ENCODE measurements at regions not wholly inside any gene's neighbourhood (a gene's known extent, or its start where the extent isn't known, plus 50 kb on each side); places are given as distances from the start of the nearest gene placed in this dataset.
"Not testable (repeated sequence)": the region's sequence is repeated elsewhere in the genome, so short reads cannot be mapped to it uniquely, and the experiment has no call there.

DNA sequence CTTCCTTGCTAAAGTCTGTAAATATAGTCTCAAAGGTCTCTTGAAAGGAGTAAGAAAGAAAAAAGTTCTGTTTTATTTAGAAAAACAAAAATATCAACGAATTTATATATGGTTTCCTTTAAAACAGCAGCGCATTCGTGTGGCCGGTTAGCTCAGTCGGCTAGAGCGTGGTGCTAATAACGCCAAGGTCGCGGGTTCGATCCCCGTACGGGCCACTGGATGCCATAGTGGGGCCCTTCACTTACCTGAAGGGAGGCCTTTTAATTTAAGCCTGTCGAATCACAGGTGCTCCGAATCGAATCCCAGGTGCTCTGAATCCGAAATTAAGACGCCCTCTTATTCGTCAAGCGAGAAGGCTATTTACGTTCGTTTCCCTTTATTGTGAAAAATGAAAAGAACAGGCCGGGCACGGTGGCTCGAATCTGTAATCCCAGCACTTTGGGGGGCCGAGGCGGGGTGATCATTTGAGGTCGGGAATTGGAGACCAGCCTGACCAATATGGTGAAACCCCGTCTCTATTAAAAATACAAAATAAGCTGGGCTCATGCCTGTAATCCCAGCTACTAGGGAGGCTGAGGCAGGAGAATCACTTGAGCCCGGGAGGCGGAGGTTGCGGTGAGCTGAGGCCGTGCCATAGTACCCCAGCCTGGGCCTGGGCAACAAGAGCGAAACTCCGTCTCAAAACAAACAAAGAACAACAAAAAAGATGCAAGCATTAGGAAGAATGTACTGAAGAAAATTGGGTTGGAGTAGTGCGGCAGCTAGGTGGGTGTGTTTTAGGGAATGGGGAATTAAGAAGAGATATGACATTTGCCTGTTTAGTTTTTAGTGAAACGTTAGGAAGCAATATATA is 195.8 kb upstream of the ZNF184 start:
- peak; percentile 78 to 83 for DNase-seq

DNA sequence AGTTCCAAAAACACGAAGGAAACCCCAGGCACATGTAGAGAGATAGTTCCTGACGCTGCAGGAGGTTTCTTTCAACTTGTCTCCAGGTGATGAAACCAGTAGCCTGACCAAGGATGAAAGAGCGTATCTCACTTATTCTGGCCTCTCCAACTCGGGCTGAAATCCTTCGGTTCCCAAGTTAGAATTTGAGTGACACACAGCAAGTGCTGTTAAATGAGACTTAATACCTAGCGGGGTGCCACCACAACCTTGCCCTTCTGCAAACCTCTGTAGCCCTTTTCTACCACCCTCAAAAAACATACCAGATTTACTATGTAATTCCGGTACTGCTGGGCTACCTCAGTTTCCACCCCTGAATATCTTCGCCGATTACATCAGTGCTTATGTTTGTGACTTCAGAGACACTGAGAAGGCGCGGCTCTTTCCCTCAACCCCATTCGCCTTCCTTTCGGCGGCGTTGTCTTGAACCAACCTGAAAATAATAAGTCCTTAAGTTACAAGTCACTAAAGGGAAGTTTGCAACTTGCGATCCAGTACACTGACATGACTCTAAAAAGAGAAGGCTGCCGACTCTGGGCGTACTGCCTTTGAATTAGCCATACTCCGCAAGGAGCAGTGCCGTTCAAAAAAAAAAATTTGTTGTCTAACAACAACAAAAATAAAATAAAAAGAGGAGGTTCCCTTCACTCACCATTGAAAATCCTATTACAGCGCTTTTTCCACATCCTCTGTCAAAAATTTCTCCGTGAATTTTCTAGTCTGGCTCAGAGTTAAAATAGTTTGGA is 194.9 kb upstream of the ZNF184 start:
- DNase-seq, result no peak

GRCh38 chr6:27667016-27667656 is 194.2 kb upstream of the ZNF184 start:
- no peak for DNase-seq

GRCh38 chr6:27662769-27663168 is 189.9 kb upstream of the ZNF184 start:
- no peak for DNase-seq

GRCh38 chr6:27662212-27662611 is 189.3 kb upstream of the ZNF184 start:
- DNase-seq, result not testable (repeated sequence)

- DNase-seq, result not testable (repeated sequence)
Observed at GRCh38 chr6:27653143-27653825, 180.4 kb upstream of the ZNF184 start.

- no peak for DNase-seq
Observed at GRCh38 chr6:27651371-27651732, 178.4 kb upstream of the ZNF184 start.

DNA sequence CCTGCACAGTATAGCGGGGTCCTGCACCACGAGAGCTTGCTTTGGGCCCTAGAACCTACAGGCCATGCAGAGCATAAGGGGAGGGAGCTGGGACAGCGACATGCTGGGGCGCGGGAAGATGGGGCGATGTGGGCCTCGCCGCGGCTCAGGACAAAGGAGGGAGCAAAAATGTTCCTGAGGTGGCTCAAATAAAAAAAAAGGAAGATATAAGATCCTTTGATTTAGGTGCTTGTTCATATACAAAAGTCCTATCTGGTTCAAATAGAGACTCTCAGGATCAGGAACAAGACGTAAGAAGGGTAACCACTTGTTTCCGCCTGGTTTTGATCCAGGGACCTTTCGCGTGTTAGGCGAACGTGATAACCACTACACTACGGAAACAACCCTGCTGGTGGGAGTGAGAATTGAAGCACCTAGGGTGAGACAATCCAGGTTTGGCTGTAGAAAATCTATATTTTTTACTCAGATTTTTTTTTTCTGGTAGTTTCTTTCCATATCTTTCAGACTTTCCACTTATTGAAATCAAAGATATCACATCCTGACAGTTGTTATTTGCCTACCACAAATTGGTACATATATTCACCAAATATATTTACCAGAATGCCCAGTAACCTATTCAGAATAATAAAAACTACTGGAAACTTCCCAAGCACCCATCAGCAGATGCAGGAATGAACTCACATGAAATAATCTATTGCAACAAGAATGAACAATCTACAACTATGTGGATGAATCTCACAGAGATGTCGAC is 177.9 kb upstream of the ZNF184 start:
- DNase-seq, result peak; percentile 68 to 75

GRCh38 chr6:27644528-27644927 is 171.6 kb upstream of the ZNF184 start:
- DNase-seq, result no peak

DNA sequence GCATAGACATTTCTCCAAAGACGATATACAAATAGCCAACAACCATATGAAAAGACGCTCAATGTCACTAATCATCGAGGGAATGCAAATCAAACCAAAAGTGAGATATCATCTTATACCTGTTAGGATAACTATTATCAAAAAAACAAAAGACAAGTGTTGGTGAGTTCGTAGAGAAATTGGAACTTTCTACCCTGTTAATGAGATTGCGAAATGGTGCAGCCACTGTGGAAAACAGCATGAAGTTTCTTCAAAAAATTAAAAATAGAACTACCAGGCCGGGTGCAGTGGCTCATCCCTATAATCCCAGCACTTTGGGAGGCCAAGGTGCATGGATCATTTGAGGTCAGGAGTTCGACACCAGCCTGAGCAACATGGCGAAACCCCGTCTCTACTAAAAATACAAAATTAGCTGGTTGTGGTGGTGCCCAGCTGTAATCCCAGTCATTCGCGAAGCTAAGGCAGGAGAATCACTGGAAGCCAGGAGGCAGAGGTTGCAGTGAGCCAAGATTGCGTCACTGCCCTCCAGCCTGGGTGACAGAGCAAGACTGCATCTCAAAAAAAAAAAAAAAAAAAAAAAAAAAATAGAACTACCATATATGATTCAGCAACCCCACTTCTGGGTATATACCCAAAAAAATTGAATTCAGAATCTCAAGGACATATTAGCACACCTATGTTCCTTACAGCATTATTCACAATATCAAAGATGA is 170.0 kb upstream of the ZNF184 start:
- no peak for DNase-seq

DNA sequence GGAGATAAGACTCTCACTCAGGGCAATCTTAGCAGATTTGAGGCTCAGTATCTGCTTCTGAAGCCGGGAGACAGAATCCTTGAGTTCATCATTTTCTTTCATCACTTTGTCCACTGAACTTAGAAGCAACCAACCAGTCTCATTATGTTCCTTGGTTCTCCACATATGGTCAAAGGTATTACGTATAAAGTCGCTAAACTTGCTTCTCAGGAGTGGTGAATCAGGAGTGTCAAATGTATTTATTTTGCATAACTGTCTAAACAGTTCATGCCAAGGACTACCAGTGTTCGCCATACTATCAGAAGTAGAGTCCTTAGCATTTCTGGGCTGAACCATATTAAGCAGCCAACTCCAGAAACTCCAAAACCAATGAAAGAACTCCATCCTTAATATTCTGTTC is 163.0 kb upstream of the ZNF184 start:
- DNase-seq, result not testable (repeated sequence)

DNA sequence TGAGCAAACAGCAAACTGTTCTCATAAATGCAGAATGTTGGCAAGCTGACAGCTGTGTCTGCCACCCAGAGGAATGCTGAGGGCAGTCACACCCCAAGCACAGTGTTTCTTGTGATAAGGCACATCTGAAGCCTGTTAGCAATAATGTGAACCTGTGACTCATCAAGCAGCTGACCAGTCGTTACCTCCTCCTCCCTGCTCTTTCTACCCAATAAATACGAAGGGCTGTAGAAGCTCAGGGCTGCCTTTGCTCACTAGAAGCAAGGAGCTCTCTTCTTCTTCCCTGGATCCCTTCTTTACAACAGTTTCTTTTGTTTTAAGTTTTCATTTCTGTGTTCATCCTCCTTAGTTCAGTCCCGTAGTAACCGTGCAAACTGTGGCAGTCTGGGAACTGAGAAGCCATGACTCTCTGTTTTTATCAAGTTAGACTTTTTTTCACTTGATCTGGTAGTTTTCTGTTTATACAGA is 160.3 kb upstream of the ZNF184 start:
- DNase-seq, result not testable (repeated sequence)

- no peak for DNase-seq
Observed at GRCh38 chr6:27631609-27631916, 158.7 kb upstream of the ZNF184 start.

DNA sequence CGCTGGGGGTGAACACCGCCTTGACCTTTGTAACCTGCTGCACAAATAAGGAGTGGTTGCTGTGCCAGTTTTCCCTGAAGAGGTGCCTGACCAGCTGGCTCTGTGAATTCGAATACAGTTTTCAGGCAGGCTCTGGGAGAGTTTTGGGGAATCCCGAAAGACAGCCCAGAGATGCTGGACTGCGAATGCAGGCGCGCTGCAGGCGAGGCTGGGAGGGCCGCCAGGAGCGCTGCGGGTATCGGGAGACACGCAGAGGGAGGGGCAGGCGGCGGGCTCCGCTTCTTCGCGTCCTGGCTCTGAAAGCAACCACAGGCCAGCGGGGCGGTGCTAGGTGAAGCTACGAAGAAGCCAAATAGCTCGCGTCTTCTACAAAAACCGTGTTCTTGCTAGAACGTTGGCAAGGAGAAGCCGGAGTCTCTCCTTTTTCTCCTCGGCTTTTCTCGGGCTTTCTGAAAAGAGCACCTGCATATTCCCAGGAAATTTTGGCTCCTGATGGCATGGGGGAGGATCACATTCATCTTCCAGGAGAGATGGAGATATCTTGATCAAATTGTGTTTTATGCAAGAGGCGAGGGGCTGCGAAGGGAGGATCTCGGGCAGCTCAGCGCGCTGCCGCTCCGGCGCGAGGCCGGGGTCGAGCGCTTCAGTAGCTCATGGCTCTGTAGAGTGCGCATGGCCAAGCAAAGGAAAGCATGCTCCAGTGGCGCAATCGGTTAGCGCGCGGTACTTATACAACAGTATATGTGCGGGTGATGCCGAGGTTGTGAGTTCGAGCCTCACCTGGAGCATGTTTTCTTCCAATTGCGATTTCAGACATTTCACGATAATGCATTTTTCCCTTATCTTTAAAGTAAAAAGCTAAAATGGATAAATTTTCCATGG is 158.1 kb upstream of the ZNF184 start:
- DNase-seq, result peak; percentile 72 to 76

DNA sequence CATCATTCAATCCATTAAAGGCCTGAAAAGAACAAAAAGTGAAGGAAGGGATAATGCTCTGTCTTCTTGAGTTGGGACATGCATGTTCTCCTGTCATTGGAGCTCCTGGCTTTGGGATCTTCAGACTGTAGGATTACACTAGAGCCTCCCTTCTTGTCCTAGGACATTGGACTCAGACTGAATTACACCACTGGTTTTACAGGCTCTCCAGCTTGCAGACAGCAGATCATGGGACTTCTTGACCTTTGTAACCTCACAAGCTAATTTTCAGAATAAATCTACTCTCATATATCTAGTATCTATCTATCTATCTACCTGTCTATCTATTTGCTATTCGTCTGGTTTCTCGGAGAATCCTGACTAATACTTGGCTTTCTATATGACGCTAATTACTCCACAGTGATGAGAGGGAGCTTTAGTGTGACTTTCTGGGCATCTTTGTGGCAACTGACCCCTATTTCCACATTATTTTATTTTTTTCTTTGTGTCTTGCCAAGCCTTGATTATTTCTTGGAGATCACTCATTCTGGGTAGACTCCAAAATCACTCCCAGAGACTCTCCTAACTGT is 151.9 kb upstream of the ZNF184 start:
- DNase-seq, result no peak

GRCh38 chr6:27623103-27623502 is 150.2 kb upstream of the ZNF184 start:
- no peak for DNase-seq

- DNase-seq, result no peak
Observed at GRCh38 chr6:27619436-27619835, 146.5 kb upstream of the ZNF184 start.

GRCh38 chr6:27617700-27618689 is 145.1 kb upstream of the ZNF184 start:
- peak in 1 of 2 experiments; percentile 27 for DNase-seq

Data from activated CD4-positive, alpha-beta T cell treated with anti-CD3 and anti-CD28 coated beads, Interleukin-2, amount 50 U/mL, for 48 hours (primary cell).